GM18520 (cell line): ENCODE measurements at regions not wholly inside any gene's neighbourhood (a gene's known extent, or its start where the extent isn't known, plus 50 kb on each side); places are given as distances from the start of the nearest gene placed in this dataset.
"Not testable (repeated sequence)": the region's sequence is repeated elsewhere in the genome, so short reads cannot be mapped to it uniquely, and the experiment has no call there.

Source experiments
- ATAC-seq: cut with Tn5 transposase; IDR thresholded peaks from one replicate; pipeline ENCODE4 v1.9.1; 2021; ENCODE audit not compliant: unreplicated experiment

- ATAC-seq: no peak
These were observed 562.8 kb downstream of the ADCYAP1 start for GRCh38 chr18:1467461-1467964.

- ATAC-seq: no peak
These were observed 563.9 kb downstream of the ADCYAP1 start for GRCh38 chr18:1468550-1468949.

- ATAC-seq: no peak
These were observed 571.2 kb downstream of the ADCYAP1 start for GRCh38 chr18:1475867-1476266.

- no peak for ATAC-seq
These were observed 575.6 kb downstream of the ADCYAP1 start for GRCh38 chr18:1480309-1480708.

- no peak for ATAC-seq
These were observed 576.9 kb downstream of the ADCYAP1 start for GRCh38 chr18:1481577-1481976.

- no peak for ATAC-seq
These were observed 578.7 kb downstream of the ADCYAP1 start for GRCh38 chr18:1483385-1483784.

GRCh38 chr18:1487457-1487856, 582.8 kb downstream of the ADCYAP1 start:
- no peak for ATAC-seq

GRCh38 chr18:1488394-1488793, 583.7 kb downstream of the ADCYAP1 start:
- no peak for ATAC-seq

- ATAC-seq: no peak
These were observed 584.3 kb downstream of the ADCYAP1 start for GRCh38 chr18:1488957-1489356.

- no peak for ATAC-seq
These were observed 590.7 kb downstream of the ADCYAP1 start for GRCh38 chr18:1495387-1495786.

GRCh38 chr18:1496096-1496495, 591.4 kb downstream of the ADCYAP1 start:
- no peak for ATAC-seq

- ATAC-seq: no peak
These were observed 593.5 kb downstream of the ADCYAP1 start for GRCh38 chr18:1498216-1498615.

- no peak for ATAC-seq
These were observed 594.6 kb downstream of the ADCYAP1 start for GRCh38 chr18:1499265-1499664.

- ATAC-seq: no peak
These were observed 599.2 kb downstream of the ADCYAP1 start for GRCh38 chr18:1503847-1504246.

- no peak for ATAC-seq
These were observed 601.2 kb downstream of the ADCYAP1 start for GRCh38 chr18:1505856-1506255.

GRCh38 chr18:1510542-1511179, 606.0 kb downstream of the ADCYAP1 start:
- ATAC-seq: no peak

GRCh38 chr18:1511619-1512311, 607.1 kb downstream of the ADCYAP1 start:
- no peak for ATAC-seq

- no peak for ATAC-seq
These were observed 608.8 kb downstream of the ADCYAP1 start for GRCh38 chr18:1513519-1513918.

- ATAC-seq: not testable (repeated sequence)
These were observed 617.0 kb downstream of the ADCYAP1 start for GRCh38 chr18:1521588-1522248.

- ATAC-seq: no peak
These were observed 617.6 kb downstream of the ADCYAP1 start for GRCh38 chr18:1522249-1522615.

GRCh38 chr18:1526991-1527390, 622.3 kb downstream of the ADCYAP1 start:
- no peak for ATAC-seq

- ATAC-seq: no peak
These were observed 623.1 kb downstream of the ADCYAP1 start for GRCh38 chr18:1527805-1528204.
